ENCODE measurements at regions not wholly inside any gene's neighbourhood (a gene's known extent, or its start where the extent isn't known, plus 50 kb on each side); places are given as distances from the start of the nearest gene placed in this dataset.

GRCh38 chr14:28577187-28577586, 189.4 kb upstream of the FOXG1 start:
- TF ChIP-seq CTCF (optimal IDR thresholded peaks at IDR 0.05 in 1 of 3, IDR thresholded peaks at IDR 0.05 in 1 of 3, conservative IDR thresholded peaks at IDR 0.05 in 1 of 3; ENCODE audit: extremely low read depth in 1 of 3, insufficient read depth in 2 of 3, low read length in 3 of 3), result no peak
- no peak for TF ChIP-seq EZH2 (IDR thresholded peaks at IDR 0.05; ENCODE audit: low read length)

Measured in keratinocyte (primary cell).